ENCODE measurements at regions not wholly inside any gene's neighbourhood (a gene's known extent, or its start where the extent isn't known, plus 50 kb on each side); places are given as distances from the start of the nearest gene placed in this dataset.
A peak's percentile ranks its signal among the peaks of the same experiment; 100 is the strongest.

DNA sequence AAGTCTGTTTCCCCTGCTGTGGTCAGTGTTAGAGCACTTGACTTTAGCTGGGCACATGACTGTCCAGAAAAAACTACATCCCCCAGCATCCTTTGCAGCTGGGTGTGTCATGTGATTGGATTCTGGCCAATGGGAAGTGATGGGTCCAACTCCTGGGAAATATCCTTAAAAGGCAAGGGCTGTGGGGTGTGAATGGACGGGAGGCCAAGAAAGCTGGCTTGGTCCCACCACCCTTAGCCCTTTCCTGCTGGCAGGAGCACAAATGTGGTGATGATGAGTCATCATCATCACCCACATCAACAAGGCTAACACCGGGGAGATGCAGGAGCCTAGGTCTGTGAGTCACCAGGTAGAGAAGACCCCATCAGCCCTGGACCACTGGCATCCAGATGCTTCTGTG, 341.7 kb downstream of the C16orf95 start:
- Histone ChIP-seq H3K4me1 (ENCODE audit: insufficient read depth, insufficient read length) (no peaks in the 10 kb centered on the region), H3K9ac (ENCODE audit: insufficient read length, low read depth) (no peak overlapping the region), H3K4me3 (ENCODE audit: insufficient read length, low read depth) (no peak overlapping the region), H3K27me3 (ENCODE audit: insufficient read depth, insufficient read length) (peaks cover 77% of the 10 kb centered on the region), H3K36me3 (ENCODE audit: insufficient read depth, insufficient read length, low read length) (no peaks in the 10 kb centered on the region), H3K9me3 (ENCODE audit: insufficient read depth, low read length) (peaks cover 21% of the 10 kb centered on the region)
- TF ChIP-seq ZNF274 (IDR thresholded peaks at IDR 0.05; ENCODE audit: low read depth, low read length), result no peak
- TF ChIP-seq SUZ12 (IDR thresholded peaks at IDR 0.05; ENCODE audit: extremely low read depth, insufficient read depth, insufficient read length), result no peak
- no peak for TF ChIP-seq YY1 (IDR thresholded peaks at IDR 0.05; ENCODE audit: insufficient read depth, insufficient read length)
- peak; percentile 66 for DNase-seq (ENCODE audit: low read depth, low spot score)

DNA sequence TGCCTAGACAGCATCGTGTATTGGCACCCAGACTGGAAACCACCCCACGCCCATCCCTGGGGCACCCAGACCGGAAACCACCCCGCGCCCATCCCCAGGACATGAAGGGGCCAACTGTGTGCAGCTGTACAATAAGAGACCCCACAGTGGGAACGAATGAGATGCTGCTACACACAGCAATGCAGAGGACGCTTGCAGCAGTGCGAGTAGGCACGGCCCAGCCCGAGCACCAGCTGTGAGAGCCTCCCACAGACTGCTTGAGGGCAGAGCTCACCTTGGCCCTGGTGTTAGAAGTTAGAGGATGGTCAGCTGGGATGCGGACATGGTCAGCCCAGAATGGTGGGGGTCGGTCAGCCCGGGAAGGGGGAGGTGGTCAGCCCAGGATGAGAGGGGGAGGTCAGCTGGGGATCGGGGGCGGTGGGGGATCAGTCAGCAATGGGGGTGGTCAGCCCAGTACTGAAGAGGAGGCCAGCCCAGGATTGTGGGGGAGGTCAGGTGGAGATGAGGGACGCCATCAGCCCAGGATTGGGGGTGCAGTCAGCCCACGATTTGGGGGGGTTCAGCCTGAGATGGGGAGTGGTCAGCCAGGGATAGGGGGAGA, 340.0 kb downstream of the C16orf95 start:
- H3K36me3 ChIP-seq (ENCODE audit: insufficient read depth, insufficient read length, low read length), result no peaks in the 10 kb centered on the region

DNA sequence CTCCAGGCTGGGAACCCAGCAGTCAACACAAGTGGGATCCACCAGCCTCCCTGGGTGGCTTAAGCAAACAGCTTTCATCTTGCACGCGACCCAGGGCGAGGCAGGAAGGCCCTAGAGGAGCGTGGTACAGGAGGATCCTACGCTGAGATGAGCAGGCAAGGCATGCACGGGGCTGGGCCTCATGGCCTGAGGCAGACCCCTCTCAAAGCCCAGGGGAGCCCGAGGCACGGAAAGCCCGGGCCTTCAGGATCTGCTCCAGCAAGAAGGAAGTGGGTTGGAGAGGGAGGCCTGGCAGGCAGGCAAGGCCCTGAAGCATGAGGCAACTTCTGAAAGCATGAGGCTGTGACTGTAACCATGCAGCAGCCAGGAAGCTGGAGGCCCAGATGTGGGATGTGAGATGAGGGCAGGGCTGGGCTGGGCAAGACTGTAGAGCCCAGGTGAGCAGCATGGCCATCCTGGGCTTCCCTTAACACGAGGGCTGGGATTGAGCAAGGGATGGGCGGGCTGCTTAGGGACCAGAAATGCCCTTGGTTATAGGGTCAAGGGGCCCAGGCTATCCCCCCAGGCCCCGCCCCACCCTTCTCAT, 338.7 kb downstream of the C16orf95 start:
- TF ChIP-seq SUZ12 (IDR thresholded peaks at IDR 0.05; ENCODE audit: extremely low read depth, insufficient read depth, insufficient read length), result no peak
- TF ChIP-seq ZNF274 (IDR thresholded peaks at IDR 0.05; ENCODE audit: low read depth, low read length), result no peak
- TF ChIP-seq YY1 (IDR thresholded peaks at IDR 0.05; ENCODE audit: insufficient read depth, insufficient read length), result no peak
- peaks cover 85% of the 10 kb centered on the region for H3K27me3 ChIP-seq (ENCODE audit: insufficient read depth, insufficient read length)
- DNase-seq (ENCODE audit: low read depth, low spot score), result no peak

More for the DNA sequence above, 340.0 kb downstream of the C16orf95 start:
- no peak overlapping the region for H3K9ac ChIP-seq (ENCODE audit: insufficient read length, low read depth)
- no peak for DNase-seq (ENCODE audit: low read depth, low spot score)
- no peak overlapping the region for H3K4me3 ChIP-seq (ENCODE audit: insufficient read length, low read depth)
- H3K4me1 ChIP-seq (ENCODE audit: insufficient read depth, insufficient read length), result no peaks in the 10 kb centered on the region
- peaks cover 21% of the 10 kb centered on the region for H3K9me3 ChIP-seq (ENCODE audit: insufficient read depth, low read length)
- peaks cover 76% of the 10 kb centered on the region for H3K27me3 ChIP-seq (ENCODE audit: insufficient read depth, insufficient read length)
- no peak for TF ChIP-seq ZNF274 (IDR thresholded peaks at IDR 0.05; ENCODE audit: low read depth, low read length)
- no peak for TF ChIP-seq YY1 (IDR thresholded peaks at IDR 0.05; ENCODE audit: insufficient read depth, insufficient read length)
- no peak for TF ChIP-seq SUZ12 (IDR thresholded peaks at IDR 0.05; ENCODE audit: extremely low read depth, insufficient read depth, insufficient read length)

GRCh38 chr16:86979061-86979460, 338.1 kb downstream of the C16orf95 start:
- Histone ChIP-seq H3K9me3 (ENCODE audit: insufficient read depth, low read length) (peaks cover 16% of the 10 kb centered on the region), H3K36me3 (ENCODE audit: insufficient read depth, insufficient read length, low read length) (no peaks in the 10 kb centered on the region), H3K27me3 (ENCODE audit: insufficient read depth, insufficient read length) (peaks cover 85% of the 10 kb centered on the region), H3K4me1 (ENCODE audit: insufficient read depth, insufficient read length) (no peaks in the 10 kb centered on the region), H3K9ac (ENCODE audit: insufficient read length, low read depth) (no peak overlapping the region), H3K4me3 (ENCODE audit: insufficient read length, low read depth) (no peak overlapping the region)
- TF ChIP-seq ZNF274 (IDR thresholded peaks at IDR 0.05; ENCODE audit: low read depth, low read length), result no peak
- TF ChIP-seq YY1 (IDR thresholded peaks at IDR 0.05; ENCODE audit: insufficient read depth, insufficient read length), result no peak
- no peak for TF ChIP-seq SUZ12 (IDR thresholded peaks at IDR 0.05; ENCODE audit: extremely low read depth, insufficient read depth, insufficient read length)
- DNase-seq (ENCODE audit: low read depth, low spot score), result no peak

More for the DNA sequence above, 338.7 kb downstream of the C16orf95 start:
- Histone ChIP-seq H3K4me1 (ENCODE audit: insufficient read depth, insufficient read length) (no peaks in the 10 kb centered on the region), H3K4me3 (ENCODE audit: insufficient read length, low read depth) (no peak overlapping the region), H3K9ac (ENCODE audit: insufficient read length, low read depth) (no peak overlapping the region), H3K9me3 (ENCODE audit: insufficient read depth, low read length) (peaks cover 21% of the 10 kb centered on the region), H3K36me3 (ENCODE audit: insufficient read depth, insufficient read length, low read length) (no peaks in the 10 kb centered on the region)

DNA sequence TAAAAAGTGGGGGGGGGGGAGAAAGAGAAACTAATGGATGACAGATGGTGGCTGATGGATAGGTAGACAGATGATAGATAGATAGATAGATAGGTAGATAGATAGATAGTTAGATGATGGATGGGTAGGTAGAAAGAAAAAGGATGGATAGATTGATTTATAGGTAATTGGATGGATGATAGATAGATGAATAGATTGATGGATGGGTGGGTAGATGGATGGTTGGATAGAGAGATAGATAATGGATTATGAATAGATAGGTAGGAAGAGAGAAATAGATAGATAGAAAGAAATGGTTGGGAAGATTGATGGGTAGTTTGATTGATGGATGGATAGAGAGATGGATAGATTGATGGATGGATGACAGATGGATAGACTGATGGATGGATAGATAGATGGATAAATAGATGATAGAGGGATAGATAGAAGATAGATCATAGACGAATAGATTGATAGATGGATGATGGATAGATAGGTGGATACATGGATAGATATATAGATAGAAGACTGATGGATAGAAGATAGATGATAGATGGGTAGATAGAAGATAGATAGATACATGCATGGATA, 337.1 kb downstream of the C16orf95 start:
- no peak overlapping the region for H3K9ac ChIP-seq (ENCODE audit: insufficient read length, low read depth)
- H3K36me3 ChIP-seq (ENCODE audit: insufficient read depth, insufficient read length, low read length), result no peaks in the 10 kb centered on the region
- peaks cover 4% of the 10 kb centered on the region for H3K4me1 ChIP-seq (ENCODE audit: insufficient read depth, insufficient read length)
- no peak for TF ChIP-seq ZNF274 (IDR thresholded peaks at IDR 0.05; ENCODE audit: low read depth, low read length)
- peaks cover 6% of the 10 kb centered on the region for H3K9me3 ChIP-seq (ENCODE audit: insufficient read depth, low read length)
- no peak for DNase-seq (ENCODE audit: low read depth, low spot score)
- H3K4me3 ChIP-seq (ENCODE audit: insufficient read length, low read depth), result no peak overlapping the region
- H3K27me3 ChIP-seq (ENCODE audit: insufficient read depth, insufficient read length), result peaks cover 91% of the 10 kb centered on the region

DNA sequence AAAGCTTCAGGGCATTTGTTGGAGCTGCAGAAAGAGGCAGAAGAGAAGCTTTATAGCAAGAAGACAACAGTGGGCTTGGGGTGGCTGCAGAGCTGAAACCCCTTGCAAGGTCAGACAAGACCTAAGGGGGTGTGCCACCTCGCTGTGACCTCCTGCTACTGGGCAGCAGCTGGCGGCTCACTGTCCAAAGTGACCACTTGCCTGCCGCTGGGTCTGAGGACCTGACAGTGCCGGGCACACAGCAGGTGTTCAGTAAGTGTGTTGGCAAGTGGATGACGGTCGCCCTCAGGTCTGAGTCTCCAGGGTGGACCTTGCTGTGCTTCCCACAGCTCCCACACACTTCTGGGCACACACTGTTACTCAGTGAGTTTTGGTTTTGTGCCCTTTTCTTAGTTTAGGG, 336.5 kb downstream of the C16orf95 start:
- peaks cover under 1% of the 10 kb centered on the region; the same call in 1 of the 2 replicates for H3K9me3 ChIP-seq (ENCODE audit: insufficient read depth, low read length)
- no peak overlapping the region for H3K9ac ChIP-seq (ENCODE audit: insufficient read length, low read depth)
- peaks cover 8% of the 10 kb centered on the region for H3K4me1 ChIP-seq (ENCODE audit: insufficient read depth, insufficient read length)
- H3K36me3 ChIP-seq (ENCODE audit: insufficient read depth, insufficient read length, low read length), result no peaks in the 10 kb centered on the region
- TF ChIP-seq SUZ12 (IDR thresholded peaks at IDR 0.05; ENCODE audit: extremely low read depth, insufficient read depth, insufficient read length), result no peak
- TF ChIP-seq ZNF274 (IDR thresholded peaks at IDR 0.05; ENCODE audit: low read depth, low read length), result no peak
- TF ChIP-seq YY1 (IDR thresholded peaks at IDR 0.05; ENCODE audit: insufficient read depth, insufficient read length), result no peak
- H3K27me3 ChIP-seq (ENCODE audit: insufficient read depth, insufficient read length), result peaks cover 91% of the 10 kb centered on the region
- DNase-seq (ENCODE audit: low read depth, low spot score), result no peak
- no peak overlapping the region for H3K4me3 ChIP-seq (ENCODE audit: insufficient read length, low read depth)

DNA sequence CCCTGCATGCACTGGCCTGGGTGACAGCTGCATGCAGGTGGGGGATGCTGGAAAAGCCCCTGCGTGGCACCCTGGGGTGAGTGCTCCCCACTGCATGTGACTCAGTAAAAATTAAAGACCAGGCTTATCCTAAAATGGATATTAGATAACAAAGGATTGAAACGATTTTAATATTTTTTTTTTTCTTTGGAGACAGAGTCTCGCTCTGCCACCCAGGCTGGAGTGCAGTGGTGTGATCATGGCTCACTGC, 334.9 kb downstream of the C16orf95 start:
- no peaks in the 10 kb centered on the region for H3K36me3 ChIP-seq (ENCODE audit: insufficient read depth, insufficient read length, low read length)
- no peak for DNase-seq (ENCODE audit: low read depth, low spot score)
- H3K9ac ChIP-seq (ENCODE audit: insufficient read length, low read depth), result no peak overlapping the region
- H3K4me1 ChIP-seq (ENCODE audit: insufficient read depth, insufficient read length), result peaks cover 10% of the 10 kb centered on the region
- H3K27me3 ChIP-seq (ENCODE audit: insufficient read depth, insufficient read length), result peaks cover 94% of the 10 kb centered on the region
- TF ChIP-seq ZNF274 (IDR thresholded peaks at IDR 0.05; ENCODE audit: low read depth, low read length) (no peak), SUZ12 (IDR thresholded peaks at IDR 0.05; ENCODE audit: extremely low read depth, insufficient read depth, insufficient read length) (no peak), YY1 (IDR thresholded peaks at IDR 0.05; ENCODE audit: insufficient read depth, insufficient read length) (no peak)
- H3K4me3 ChIP-seq (ENCODE audit: insufficient read length, low read depth), result no peak overlapping the region
- no peaks in the 10 kb centered on the region for H3K9me3 ChIP-seq (ENCODE audit: insufficient read depth, low read length)
